ENCODE measurements at regions not wholly inside any gene's neighbourhood (a gene's known extent, or its start where the extent isn't known, plus 50 kb on each side); places are given as distances from the start of the nearest gene placed in this dataset.

- POLR2A ChIA-PET: no interaction called here
- H3K27ac Mint-ChIP-seq: no peak overlapping the region
Observed at GRCh38 chr17:72531729-72532128, 410.9 kb downstream of the SOX9 start.

GRCh38 chr17:72534265-72534664, 413.4 kb downstream of the SOX9 start:
- H3K9me3 ChIP-seq (ENCODE audit: control insufficient read depth in 1 of 2, insufficient read depth in 1 of 2, low read length in 2 of 2): no peaks in the 10 kb centered on the region
- H3K4me1 ChIP-seq (ENCODE audit: insufficient read depth, low read length): no peaks in the 10 kb centered on the region
- intact Hi-C loops (cut with DNase I, micrococcal nuclease): no loop called here
- ATAC-seq (ENCODE audit: poor library complexity): no peak
- no peaks in the 10 kb centered on the region for H3K9me3 Mint-ChIP-seq
- no peak overlapping the region for H3K4me3 ChIP-seq (ENCODE audit: low read length)
- H3K27ac Mint-ChIP-seq: no peak overlapping the region
- no peaks in the 10 kb centered on the region for H3K36me3 ChIP-seq (ENCODE audit: insufficient read depth, low read length)
- CTCF ChIA-PET: no interaction called here
- DNase-seq: no peak
- no peak for TF ChIP-seq CTCF (IDR thresholded peaks at IDR 0.05)
- H3K27me3 Mint-ChIP-seq: peaks cover 23% of the 10 kb centered on the region
- H3K27ac ChIP-seq (ENCODE audit: low read depth in 1 of 2, low read length in 2 of 2): no peak overlapping the region
- no peaks in the 10 kb centered on the region for H3K4me1 Mint-ChIP-seq (ENCODE audit: low read depth)
- peaks cover 2 to 3% of the 10 kb centered on the region in 2 experiments for H3K27me3 ChIP-seq (ENCODE audit: control insufficient read depth in 1 of 2, insufficient read depth in 2 of 2, low read length in 2 of 2)
- H3K36me3 Mint-ChIP-seq (ENCODE audit: low read depth): no peaks in the 10 kb centered on the region
- no peak overlapping the region for H3K4me3 Mint-ChIP-seq
- POLR2A ChIA-PET: no interaction called here

More at GRCh38 chr17:72531729-72532128, 410.9 kb downstream of the SOX9 start:
- Histone ChIP-seq H3K27me3 (ENCODE audit: control insufficient read depth in 1 of 2, insufficient read depth in 2 of 2, low read length in 2 of 2) (no peaks in the 10 kb centered on the region), H3K27ac (ENCODE audit: low read depth in 1 of 2, low read length in 2 of 2) (no peak overlapping the region), H3K36me3 (ENCODE audit: insufficient read depth, low read length) (no peaks in the 10 kb centered on the region), H3K4me3 (ENCODE audit: low read length) (no peak overlapping the region), H3K9me3 (ENCODE audit: control insufficient read depth in 1 of 2, insufficient read depth in 1 of 2, low read length in 2 of 2) (no peaks in the 10 kb centered on the region), H3K4me1 (ENCODE audit: insufficient read depth, low read length) (no peaks in the 10 kb centered on the region)
- Mint-ChIP-seq H3K36me3 (ENCODE audit: low read depth) (no peaks in the 10 kb centered on the region), H3K4me1 (ENCODE audit: low read depth) (no peaks in the 10 kb centered on the region), H3K9me3 (no peaks in the 10 kb centered on the region), H3K27me3 (peaks cover 31% of the 10 kb centered on the region), H3K4me3 (no peak overlapping the region)
- no peak for TF ChIP-seq CTCF (IDR thresholded peaks at IDR 0.05)
- DNase-seq (no peak), ATAC-seq (ENCODE audit: poor library complexity) (no peak)
- intact Hi-C loops (cut with DNase I, micrococcal nuclease): no loop called here
- CTCF ChIA-PET: no interaction called here

DNA sequence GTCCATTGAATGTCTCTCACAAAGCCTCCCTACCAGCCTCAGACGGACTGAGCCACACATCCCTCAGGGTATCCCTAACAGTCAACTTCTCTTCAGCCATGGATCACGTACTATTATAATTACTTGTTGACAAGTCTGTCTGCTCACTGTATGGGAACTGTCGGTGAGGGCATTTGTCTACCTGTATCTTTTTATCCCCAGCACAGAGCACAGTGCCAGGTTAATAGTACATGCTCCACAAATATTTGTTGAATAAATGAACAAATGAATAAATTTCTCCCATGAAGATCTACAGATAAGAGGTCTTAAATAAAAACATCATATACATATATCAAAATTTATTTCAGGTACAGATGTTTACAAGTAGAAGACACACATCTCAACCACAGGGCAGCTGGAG, 414.0 kb downstream of the SOX9 start:
- no peaks in the 10 kb centered on the region for H3K9me3 ChIP-seq (ENCODE audit: control insufficient read depth in 1 of 2, insufficient read depth in 1 of 2, low read length in 2 of 2)
- peaks cover under 1% of the 10 kb centered on the region for H3K4me1 Mint-ChIP-seq (ENCODE audit: low read depth)
- H3K27me3 Mint-ChIP-seq: peaks cover 27% of the 10 kb centered on the region
- no peaks in the 10 kb centered on the region for H3K9me3 Mint-ChIP-seq
- H3K4me3 ChIP-seq (ENCODE audit: low read length): no peak overlapping the region
- H3K36me3 ChIP-seq (ENCODE audit: insufficient read depth, low read length): no peaks in the 10 kb centered on the region
- TF ChIP-seq CTCF (IDR thresholded peaks at IDR 0.05): no peak
- DNase-seq (no peak), ATAC-seq (ENCODE audit: poor library complexity) (no peak)
- H3K27me3 ChIP-seq (ENCODE audit: control insufficient read depth in 1 of 2, insufficient read depth in 2 of 2, low read length in 2 of 2): peaks cover 3 to 7% of the 10 kb centered on the region in 2 experiments
- CTCF ChIA-PET: no interaction called here
- no peaks in the 10 kb centered on the region for H3K4me1 ChIP-seq (ENCODE audit: insufficient read depth, low read length)
- H3K4me3 Mint-ChIP-seq: no peak overlapping the region
- no peak overlapping the region for H3K27ac Mint-ChIP-seq
- no peak overlapping the region for H3K27ac ChIP-seq (ENCODE audit: low read depth in 1 of 2, low read length in 2 of 2)
- POLR2A ChIA-PET: no interaction called here
- intact Hi-C loops (cut with DNase I, micrococcal nuclease): no loop called here
- no peaks in the 10 kb centered on the region for H3K36me3 Mint-ChIP-seq (ENCODE audit: low read depth)

Data from CD4-positive, alpha-beta T cell (primary cell).